PC-9 (cell line): ENCODE measurements at regions not wholly inside any gene's neighbourhood (a gene's known extent, or its start where the extent isn't known, plus 50 kb on each side); places are given as distances from the start of the nearest gene placed in this dataset.

Source experiments
- BruUV-seq: library from RNA; stranded (reverse); fragments of 400-500 nt; replicated peaks from 2 replicates; lab custom pipeline; 2021; lab: Mats Ljungman, UMichigan
- CTCF ChIA-PET: fragments of 300-600 bp; sonication (Branson Sonifier 250); formaldehyde crosslinking; loops from one replicate; lab custom pipeline; 2022; ENCODE audit warnings: antibody characterized with exemption; lab: Charles Lee
- POLR2A ChIA-PET: fragments of 300-600 bp; sonication (Branson Sonifier 250); formaldehyde crosslinking; loops from one replicate; lab custom pipeline; 2022; ENCODE audit warnings: antibody characterized with exemption; ENCODE audit not compliant: unreplicated experiment; lab: Charles Lee
- DNase-seq, 2 experiments: peaks; one replicate each; pipeline versions ENCODE4 v3.0.0 to v3.0.0-alpha.2; 2015 to 2022; ENCODE audit warnings: mixed read lengths in 1 of 2
- H2AFZ ChIP-seq: fragments of 200-600 bp; sonication (generic); 2 replicates; pipeline ENCODE4 v1.8.1; 2017; ENCODE audit warnings: antibody characterized with exemption
- H3F3A ChIP-seq: fragments of 200-600 bp; sonication (generic); 2 replicates; pipeline ENCODE4 v1.8.1; 2017; ENCODE audit warnings: antibody characterized with exemption, mild to moderate bottlenecking, low read depth; ENCODE audit not compliant: insufficient read depth
- H3K27ac ChIP-seq: fragments of 200-600 bp; sonication (generic); 2 replicates; pipeline ENCODE4 v1.6.1; 2016; ENCODE audit warnings: mixed run types
- H3K27me3 ChIP-seq: fragments of 200-600 bp; sonication (generic); 2 replicates; pipeline ENCODE4 v1.6.1; 2016; ENCODE audit warnings: low read depth, mixed run types; ENCODE audit not compliant: insufficient read depth
- H3K36me3 ChIP-seq: fragments of 200-600 bp; sonication (generic); 2 replicates; pipeline ENCODE4 v1.6.1; 2016; ENCODE audit warnings: low read depth, mixed run types
- H3K4me1 ChIP-seq: fragments of 200-600 bp; sonication (generic); replicated peaks from 2 replicates; pipeline ENCODE4 v1.6.1; 2016; ENCODE audit warnings: mixed run types; ENCODE audit not compliant: insufficient read depth
- H3K4me2 ChIP-seq: fragments of 200-600 bp; sonication (generic); 2 replicates; pipeline ENCODE4 v1.6.1; 2017; ENCODE audit warnings: mixed run types
- H3K4me3 ChIP-seq: fragments of 200-600 bp; sonication (generic); 2 replicates; pipeline ENCODE4 v1.6.1; 2016; ENCODE audit warnings: mixed run types
- H3K79me2 ChIP-seq: fragments of 200-600 bp; sonication (generic); 2 replicates; pipeline ENCODE4 v1.6.1; 2017; ENCODE audit warnings: low read depth, mixed run types
- H3K9me2 ChIP-seq: fragments of 200-600 bp; sonication (generic); 2 replicates; pipeline ENCODE4 v1.8.1; 2017; ENCODE audit warnings: mild to moderate bottlenecking; ENCODE audit not compliant: insufficient read depth
- H3K9me3 ChIP-seq: fragments of 200-600 bp; sonication (generic); 2 replicates; pipeline ENCODE4 v1.8.1; 2016; ENCODE audit warnings: low read depth; ENCODE audit not compliant: insufficient read depth
- H4K20me1 ChIP-seq: fragments of 200-600 bp; sonication (generic); 2 replicates; pipeline ENCODE4 v1.8.1; 2017; ENCODE audit not compliant: insufficient read depth
- CTCF ChIP-seq: fragments of 200-600 bp; sonication (generic); conservative IDR thresholded peaks from 2 replicates; pipeline ENCODE4 v1.6.1; 2017; ENCODE audit warnings: mixed run types, antibody characterized with exemption, mild to moderate bottlenecking, moderate library complexity
- EZH2 ChIP-seq: fragments of 200-600 bp; sonication (generic); IDR thresholded peaks from 2 replicates; pipeline ENCODE4 v1.8.0; 2017; ENCODE audit warnings: antibody characterized with exemption, low read depth
- intact Hi-C: fragments of 100-400 bp; cut with micrococcal nuclease; formaldehyde crosslinking; loops from one replicate; pipeline ENCODE4 v1.10.0; 2022; ENCODE audit not compliant: unreplicated experiment

DNA sequence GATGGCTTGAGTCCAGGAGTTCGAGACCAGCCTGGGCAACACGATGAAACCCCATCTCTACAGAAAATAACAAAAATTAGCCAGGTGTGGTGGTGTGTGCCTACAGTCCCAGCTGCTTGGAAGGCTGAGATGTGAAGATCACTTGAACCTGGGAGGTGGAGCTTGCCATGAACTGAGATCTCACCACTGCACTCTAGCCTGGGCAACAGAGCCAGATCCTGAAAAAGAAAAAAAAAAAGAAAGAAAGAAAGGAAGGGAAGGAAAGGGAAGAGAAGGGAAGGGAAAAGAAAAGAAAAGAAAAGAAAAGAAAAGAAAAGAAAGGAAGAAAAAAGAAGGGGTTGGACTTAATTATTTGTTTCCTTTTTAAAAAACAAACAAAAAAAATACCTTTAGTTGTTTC lies 764.2 kb downstream of the IRX1 start:
- H3K4me2 ChIP-seq, result no peak overlapping the region
- intact Hi-C loops, result no loop called here
- CTCF ChIA-PET, result no interaction called here
- BruUV-seq, result no TSS peak
- TF ChIP-seq EZH2 (no peak), CTCF (no peak)
- H3F3A ChIP-seq, result no peaks in the 10 kb centered on the region
- no peak overlapping the region for H3K4me3 ChIP-seq
- no peaks in the 10 kb centered on the region for H3K9me3 ChIP-seq
- H3K9me2 ChIP-seq, result no peaks in the 10 kb centered on the region
- no peak overlapping the region for H2AFZ ChIP-seq
- H3K36me3 ChIP-seq, result no peaks in the 10 kb centered on the region
- H4K20me1 ChIP-seq, result no peaks in the 10 kb centered on the region
- no peak for DNase-seq
- H3K27me3 ChIP-seq, result peaks cover 28% of the 10 kb centered on the region; the same call in 1 of the 2 replicates
- H3K79me2 ChIP-seq, result no peaks in the 10 kb centered on the region
- POLR2A ChIA-PET, result no interaction called here
- no peak overlapping the region for H3K27ac ChIP-seq
- H3K4me1 ChIP-seq, result no peaks in the 10 kb centered on the region

DNA sequence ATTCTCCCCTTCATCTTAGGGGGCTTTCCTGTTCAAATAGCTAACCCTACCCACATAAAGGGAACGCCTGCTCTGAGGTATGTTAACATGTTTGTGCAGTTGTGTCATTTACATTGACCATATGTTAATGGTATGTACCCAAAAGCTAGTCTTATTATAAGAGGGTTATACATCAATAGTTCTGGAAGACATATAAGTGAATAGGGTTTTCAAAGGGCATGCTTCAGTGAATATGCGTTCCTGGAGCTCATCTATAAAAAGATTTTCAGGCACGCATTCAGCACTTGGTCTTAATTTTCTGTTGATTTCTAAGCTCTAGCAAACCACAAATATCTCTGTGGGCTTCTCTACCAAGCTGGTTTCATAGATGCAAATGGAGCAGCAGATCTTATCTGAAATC lies 766.1 kb downstream of the IRX1 start:
- no TSS peak for BruUV-seq

DNA sequence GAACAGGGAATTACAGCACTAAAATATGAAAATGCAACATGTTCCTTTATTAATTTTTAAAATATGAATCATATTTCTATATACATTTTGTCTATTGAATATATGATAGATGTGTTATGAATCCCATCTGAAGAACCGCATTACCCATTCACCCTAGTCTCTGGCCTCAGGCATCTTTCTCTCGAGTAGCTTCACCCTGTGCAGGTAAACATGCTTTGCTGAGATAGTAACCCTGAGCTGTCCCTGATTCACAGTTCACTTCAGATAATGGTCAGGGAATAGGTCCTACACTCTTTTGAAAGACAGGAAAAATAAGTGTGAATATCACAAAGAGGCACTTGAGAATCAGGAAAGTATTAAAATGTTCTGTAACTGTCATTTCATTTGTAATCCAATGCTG lies 766.8 kb downstream of the IRX1 start:
- Histone ChIP-seq H3F3A (no peaks in the 10 kb centered on the region), H3K9me2 (no peaks in the 10 kb centered on the region)
- CTCF ChIA-PET, result no interaction called here

More for the DNA sequence above, 766.1 kb downstream of the IRX1 start:
- no peaks in the 10 kb centered on the region for H3K4me1 ChIP-seq
- no peak for DNase-seq
- H2AFZ ChIP-seq, result no peak overlapping the region
- H3K36me3 ChIP-seq, result no peaks in the 10 kb centered on the region
- H3K4me2 ChIP-seq, result no peak overlapping the region
- no peaks in the 10 kb centered on the region for H3K9me2 ChIP-seq
- no peak overlapping the region for H3K4me3 ChIP-seq
- no peaks in the 10 kb centered on the region for H4K20me1 ChIP-seq
- H3K27me3 ChIP-seq, result peaks cover 38% of the 10 kb centered on the region; the same call in 1 of the 2 replicates
- H3K9me3 ChIP-seq, result no peaks in the 10 kb centered on the region
- intact Hi-C loops, result no loop called here
- H3F3A ChIP-seq, result no peaks in the 10 kb centered on the region
- no peaks in the 10 kb centered on the region for H3K79me2 ChIP-seq
- ChIA-PET POLR2A (no interaction called here), CTCF (no interaction called here)
- H3K27ac ChIP-seq, result no peak overlapping the region
- TF ChIP-seq EZH2 (no peak), CTCF (no peak)

More for the DNA sequence above, 766.8 kb downstream of the IRX1 start:
- H3K9me3 ChIP-seq, result no peaks in the 10 kb centered on the region
- no peak overlapping the region for H2AFZ ChIP-seq
- no peak for TF ChIP-seq CTCF
- TF ChIP-seq EZH2, result no peak
- no peaks in the 10 kb centered on the region for H4K20me1 ChIP-seq
- no peak overlapping the region for H3K4me3 ChIP-seq
- intact Hi-C loops, result no loop called here
- no peak overlapping the region for H3K27ac ChIP-seq
- DNase-seq, result no peak
- POLR2A ChIA-PET, result no interaction called here
- no peaks in the 10 kb centered on the region for H3K4me1 ChIP-seq
- BruUV-seq, result no TSS peak
- H3K27me3 ChIP-seq, result peaks cover 38% of the 10 kb centered on the region; the same call in 1 of the 2 replicates
- no peaks in the 10 kb centered on the region for H3K36me3 ChIP-seq
- H3K4me2 ChIP-seq, result no peak overlapping the region
- no peaks in the 10 kb centered on the region for H3K79me2 ChIP-seq
